Kasumi-1 (cell line): ENCODE measurements at regions not wholly inside any gene's neighbourhood (a gene's known extent, or its start where the extent isn't known, plus 50 kb on each side); places are given as distances from the start of the nearest gene placed in this dataset.
"Not testable (repeated sequence)": the region's sequence is repeated elsewhere in the genome, so short reads cannot be mapped to it uniquely, and the experiment has no call there.

Experiments
- DNase-seq, 2 experiments: peaks; one replicate each; lab custom pipeline; 2025; lab: John Stamatoyannopoulos, UW

- DNase-seq, result no peak
Measured at GRCh38 chr10:36765782-36766414, 359.5 kb upstream of the ANKRD30A start.

GRCh38 chr10:36764823-36765222 is 360.6 kb upstream of the ANKRD30A start:
- no peak for DNase-seq

GRCh38 chr10:36761121-36761520 is 364.3 kb upstream of the ANKRD30A start:
- no peak for DNase-seq

GRCh38 chr10:36759141-36759805 is 366.1 kb upstream of the ANKRD30A start:
- no peak for DNase-seq

GRCh38 chr10:36748128-36748871 is 377.1 kb upstream of the ANKRD30A start:
- no peak for DNase-seq

- no peak for DNase-seq
Measured at GRCh38 chr10:36739884-36740445, 385.4 kb upstream of the ANKRD30A start.

DNA sequence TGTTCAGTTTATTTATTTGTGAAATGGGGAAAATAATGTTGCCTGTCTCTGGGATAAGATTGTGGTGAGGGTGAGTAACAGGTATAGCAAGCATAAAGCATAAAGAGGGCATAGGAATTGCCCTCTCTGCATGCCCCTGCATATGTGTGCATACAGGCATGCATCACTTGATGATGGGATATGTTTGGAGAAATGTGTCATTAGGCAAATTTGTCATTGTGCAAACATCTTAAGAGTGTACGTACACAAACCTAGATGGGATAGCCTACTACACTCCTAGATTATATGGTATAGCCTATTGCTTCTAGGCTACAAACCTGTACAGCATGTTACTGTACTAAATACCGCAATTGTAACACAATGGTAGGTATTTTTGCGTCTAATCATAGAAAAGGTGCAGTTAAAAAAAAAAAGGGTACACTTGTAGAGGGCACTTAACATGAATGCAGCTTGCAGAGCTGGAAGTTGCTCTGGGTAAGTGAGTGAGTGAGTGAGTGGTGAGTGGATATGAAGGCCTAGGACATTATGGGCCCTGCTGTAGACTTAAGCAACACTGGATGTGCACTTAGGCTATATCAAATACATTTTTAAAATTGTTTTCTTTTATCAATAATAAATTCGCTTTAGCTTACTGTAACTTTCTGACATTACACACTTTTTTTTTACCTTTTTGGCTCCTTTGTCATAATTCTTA is 386.5 kb upstream of the ANKRD30A start:
- no peak for DNase-seq

DNA sequence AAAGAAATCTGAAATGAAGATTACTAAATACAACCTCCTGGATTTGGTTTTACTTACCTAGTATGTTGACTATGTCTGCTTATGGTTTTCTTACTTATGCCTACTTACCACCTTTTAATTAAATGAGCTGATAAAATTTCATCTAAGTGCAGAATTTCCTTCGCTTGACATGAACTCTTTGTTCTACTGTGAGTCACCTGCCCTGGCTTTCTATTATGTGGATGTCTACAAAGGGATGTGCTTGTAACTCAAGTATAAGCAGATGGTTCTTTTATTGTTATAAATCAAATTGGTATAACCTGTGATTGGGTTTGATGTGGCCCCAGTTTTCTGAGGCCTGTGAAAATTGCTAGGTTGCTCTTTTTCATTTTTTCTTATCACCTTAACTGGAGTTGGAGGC is 389.1 kb upstream of the ANKRD30A start:
- DNase-seq, result no peak

DNA sequence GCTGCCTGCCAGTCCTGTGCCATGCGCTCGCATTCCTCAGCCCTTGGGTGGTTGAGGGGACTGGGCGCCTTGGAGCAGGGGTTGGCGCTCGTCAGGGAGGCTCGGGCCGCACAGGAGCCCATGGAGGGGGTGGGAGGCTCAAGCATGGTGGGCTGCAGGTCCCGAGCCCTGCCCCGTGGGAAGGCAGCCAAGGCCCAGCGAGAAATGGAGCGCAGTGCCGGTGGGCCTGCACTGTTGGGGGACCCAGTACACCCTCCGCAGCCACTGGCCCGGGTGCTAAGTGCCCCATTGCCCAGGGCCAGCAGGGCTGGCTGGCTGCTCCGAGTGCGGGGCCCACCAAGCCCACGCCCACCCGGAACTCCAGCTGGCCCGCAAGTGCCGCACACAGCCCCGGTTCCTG is 390.8 kb upstream of the ANKRD30A start:
- not testable (repeated sequence) for DNase-seq

GRCh38 chr10:36730316-36730715 is 395.1 kb upstream of the ANKRD30A start:
- no peak for DNase-seq

DNA sequence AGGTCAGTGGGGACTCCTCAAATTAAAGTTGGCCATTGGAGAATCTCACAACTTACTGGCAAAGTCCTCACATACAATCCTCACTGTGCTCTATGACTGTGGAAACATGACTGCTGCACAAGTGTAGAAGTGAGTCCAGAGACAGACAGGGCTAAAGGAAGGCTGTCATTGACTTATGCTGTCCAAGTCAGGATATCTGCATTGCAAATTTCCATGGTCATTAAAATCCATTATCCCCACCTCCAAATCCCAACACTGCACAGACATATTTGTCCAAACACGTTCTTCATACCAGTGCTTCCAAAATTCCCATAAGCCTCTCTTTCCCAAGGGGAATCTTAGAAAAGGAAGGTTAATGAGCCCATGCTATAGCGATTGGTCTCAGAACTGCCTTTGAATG is 396.8 kb upstream of the ANKRD30A start:
- DNase-seq, result no peak

DNA sequence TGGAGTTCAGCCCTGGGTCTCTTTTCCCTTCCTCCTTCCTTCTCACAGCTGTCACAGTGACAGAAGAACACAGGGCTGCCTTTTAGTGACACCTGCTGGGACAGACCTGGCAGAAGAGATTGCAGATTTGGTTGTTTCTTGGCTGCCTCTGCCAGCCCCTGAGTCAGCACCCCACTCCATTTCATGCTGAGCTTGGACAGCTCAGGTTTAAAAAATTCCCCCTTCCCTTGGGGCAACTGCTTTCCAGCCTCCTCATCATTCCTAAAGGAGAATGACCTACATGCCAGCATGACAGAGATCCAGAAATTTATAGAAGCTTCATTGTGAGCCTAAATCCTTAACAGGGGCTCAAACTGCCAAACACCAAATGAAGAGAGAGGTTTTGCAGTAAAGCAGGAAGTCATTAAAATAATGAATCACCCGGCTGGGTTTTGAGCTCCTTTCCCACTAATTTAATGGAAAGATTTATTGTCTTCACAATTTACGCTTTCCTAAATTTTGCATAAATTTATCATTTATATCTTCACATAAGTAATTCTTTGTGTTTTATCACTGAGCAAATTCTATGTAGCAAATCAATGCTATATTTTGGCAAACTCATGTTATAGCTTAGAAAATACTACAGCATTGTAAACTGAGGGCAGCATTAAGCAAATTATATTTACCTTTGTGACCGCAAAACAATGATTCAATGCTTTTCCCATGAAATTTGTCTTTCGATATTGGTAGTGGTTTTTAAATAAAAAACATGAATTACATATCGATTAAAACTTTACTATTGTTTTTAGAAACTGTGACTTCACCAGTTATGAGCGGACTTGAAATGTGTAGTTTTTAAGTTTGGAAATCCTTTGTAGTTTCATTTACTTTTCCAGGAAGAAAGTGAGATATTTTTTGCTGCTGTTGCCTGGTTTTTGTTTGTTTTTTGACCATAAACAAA is 399.5 kb upstream of the ANKRD30A start:
- peak; percentile 46 to 73 for DNase-seq

DNA sequence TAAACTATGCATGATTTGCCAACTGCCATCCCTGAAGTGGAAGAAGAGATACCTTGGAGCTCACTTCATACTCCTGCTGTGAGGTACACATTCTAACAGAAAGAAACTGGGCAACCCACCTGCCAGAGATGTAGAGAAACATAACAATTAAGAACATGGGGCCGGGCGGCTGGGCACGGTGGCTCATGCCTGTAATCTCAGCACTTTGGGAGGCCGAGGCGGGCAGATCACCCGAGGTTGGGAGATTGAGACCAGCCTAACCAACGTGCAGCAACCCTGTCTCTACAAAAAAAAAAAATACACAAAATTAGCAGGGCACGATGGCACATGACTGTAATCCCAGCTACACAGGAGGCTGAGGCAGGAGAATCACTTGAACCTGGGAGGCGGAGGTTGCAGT is 402.6 kb upstream of the ANKRD30A start:
- no peak for DNase-seq

DNA sequence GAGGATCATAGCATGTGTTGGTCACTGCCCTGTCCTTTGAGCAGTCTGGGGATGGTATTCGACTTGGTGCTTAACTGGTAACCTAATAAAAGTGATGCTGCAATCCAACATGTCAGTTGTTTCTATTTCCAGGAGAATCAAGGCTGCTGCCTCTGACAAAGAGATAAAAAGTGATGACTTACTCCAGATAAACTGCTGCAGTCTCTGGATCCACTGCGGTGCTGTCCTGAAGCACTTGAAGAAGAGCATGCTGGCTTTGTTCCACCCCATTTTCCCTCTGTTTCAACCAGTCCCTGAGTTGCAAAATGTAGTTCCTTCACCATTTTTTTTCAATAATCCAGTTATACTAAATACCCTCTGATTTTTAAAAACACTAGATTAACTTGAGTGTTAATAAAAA is 403.5 kb upstream of the ANKRD30A start:
- no peak for DNase-seq

DNA sequence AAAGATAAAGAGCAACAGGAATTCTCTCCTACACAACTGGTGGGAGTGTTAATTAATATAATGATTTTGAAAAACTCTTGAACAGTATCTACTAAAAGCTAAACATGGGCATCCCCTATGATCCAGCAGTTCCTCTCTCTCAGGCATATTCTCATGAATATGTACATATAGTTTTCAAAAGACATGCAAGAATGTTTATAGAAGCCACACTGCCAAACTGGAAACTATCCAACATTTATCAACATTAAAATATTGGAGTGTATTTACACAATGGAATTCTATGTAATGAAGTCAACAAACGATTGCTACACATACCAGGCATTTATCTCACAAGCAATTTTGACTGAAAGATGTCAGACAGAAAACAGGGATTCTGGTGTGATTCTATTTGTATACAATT is 404.5 kb upstream of the ANKRD30A start:
- DNase-seq, result no peak

DNA sequence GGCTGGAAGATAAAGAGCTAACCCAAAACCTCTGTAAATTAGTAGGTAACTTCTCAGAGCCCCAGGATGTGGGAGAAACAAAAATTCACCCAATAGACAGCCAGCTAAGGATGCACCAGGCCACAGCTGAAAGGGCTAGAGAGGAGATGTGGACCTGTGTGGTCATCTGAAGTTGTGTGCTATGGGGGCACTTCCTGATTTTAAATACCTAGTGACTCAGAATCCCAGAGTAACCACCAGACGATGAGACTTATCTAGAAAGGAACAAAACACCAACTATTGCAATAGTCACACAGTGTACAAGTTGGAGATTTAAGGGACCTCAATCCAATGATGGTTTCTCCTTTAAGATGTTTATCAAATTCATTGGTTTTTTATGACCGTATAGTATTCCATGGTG is 408.3 kb upstream of the ANKRD30A start:
- no peak for DNase-seq

DNA sequence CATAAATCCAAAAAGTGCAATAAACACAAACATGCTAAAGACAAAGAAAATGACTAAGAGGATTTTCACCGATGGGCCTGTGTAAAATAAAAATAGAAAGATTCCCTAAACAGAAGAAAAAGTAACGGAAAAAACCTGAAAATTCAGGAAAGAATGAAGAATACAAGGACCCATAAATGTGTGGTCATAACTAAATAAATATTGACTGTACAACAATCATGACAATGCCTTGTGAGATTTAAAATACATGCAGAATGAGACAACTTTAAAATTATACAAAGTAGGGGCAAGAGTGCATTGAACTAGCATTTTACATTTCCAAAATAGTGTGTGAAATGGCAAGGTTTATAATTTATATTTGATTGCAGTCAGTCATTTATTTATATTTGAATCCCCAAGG is 409.1 kb upstream of the ANKRD30A start:
- no peak for DNase-seq

DNA sequence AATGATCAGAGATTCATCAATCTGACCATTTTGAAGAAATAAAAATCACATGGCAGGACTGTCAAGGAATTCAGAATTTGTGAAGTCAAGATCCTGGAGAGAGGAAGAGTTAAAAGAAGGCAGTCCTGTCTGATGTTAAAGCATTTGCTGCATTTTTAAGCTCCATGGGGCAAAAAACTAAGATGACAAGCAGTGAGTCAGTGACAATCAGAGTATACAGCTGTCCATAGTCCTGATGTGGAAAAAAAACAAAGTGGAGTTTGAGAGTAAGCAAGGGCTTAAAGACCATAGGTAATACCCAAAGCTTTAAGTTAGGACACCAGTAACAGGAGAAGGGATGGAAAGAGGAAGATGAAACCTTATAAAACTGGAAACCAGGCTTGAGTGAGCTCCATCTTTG is 412.7 kb upstream of the ANKRD30A start:
- no peak for DNase-seq

DNA sequence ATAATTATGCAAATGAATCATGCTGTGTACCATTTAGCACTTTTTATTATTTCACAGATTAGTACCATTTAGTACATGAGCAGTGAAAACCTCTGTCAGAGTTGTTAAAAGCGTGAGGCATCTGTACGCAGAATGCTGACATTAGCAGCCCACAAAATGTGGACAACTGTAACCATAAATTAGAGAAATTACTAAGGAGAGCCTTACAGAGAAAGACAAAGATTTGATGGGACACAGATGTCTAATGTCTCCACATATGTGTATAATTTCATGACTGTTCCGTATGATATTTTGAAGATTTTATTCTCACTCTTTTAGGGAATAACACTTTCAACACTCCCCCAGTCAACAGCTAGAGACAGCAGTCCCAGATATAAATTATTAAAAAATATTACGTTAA is 414.0 kb upstream of the ANKRD30A start:
- DNase-seq, result no peak

- DNase-seq, result no peak
Measured at GRCh38 chr10:36704124-36704523, 421.3 kb upstream of the ANKRD30A start.

DNA sequence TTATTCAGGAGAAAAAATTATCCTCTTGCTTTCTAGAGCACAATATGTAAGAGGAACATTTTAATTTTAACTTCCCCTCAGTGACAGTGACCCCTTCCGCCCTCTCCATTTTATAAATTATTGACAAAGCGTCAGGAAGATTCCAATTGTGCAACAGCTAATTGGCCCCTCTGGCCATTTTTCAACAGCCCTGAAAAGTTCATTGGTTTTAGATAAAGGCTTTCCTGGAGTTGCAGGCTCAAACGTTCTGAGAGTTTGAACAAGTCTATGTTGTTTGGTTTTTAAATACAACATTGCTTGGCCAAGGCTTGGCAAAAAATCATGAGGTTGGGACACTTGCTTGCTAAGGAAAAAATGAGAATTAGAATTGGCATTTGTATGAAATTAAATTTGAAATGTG is 422.2 kb upstream of the ANKRD30A start:
- DNase-seq, result no peak
